ENCODE measurements at regions not wholly inside any gene's neighbourhood (a gene's known extent, or its start where the extent isn't known, plus 50 kb on each side); places are given as distances from the start of the nearest gene placed in this dataset.
A peak's percentile ranks its signal among the peaks of the same experiment; 100 is the strongest.

DNA sequence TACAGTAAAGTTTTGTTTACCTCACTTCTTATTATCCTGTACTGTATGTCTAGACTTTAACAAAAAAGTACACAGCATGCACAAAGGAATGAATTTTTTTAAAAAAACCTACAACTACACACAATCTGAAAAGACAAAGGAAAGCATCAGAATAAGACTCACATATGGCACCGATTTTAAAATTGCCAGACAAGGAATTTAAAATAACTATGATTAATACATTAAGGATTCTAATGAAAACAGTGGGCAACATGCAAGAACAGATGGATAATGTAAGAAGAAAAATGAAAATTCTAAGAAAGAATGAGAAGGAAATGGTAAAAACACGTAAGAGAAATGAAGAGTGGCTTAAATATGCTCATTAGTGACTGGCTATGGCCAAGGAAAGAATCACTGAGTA is 638.2 kb downstream of the FBXO15 start:
- no peak for DNase-seq

DNA sequence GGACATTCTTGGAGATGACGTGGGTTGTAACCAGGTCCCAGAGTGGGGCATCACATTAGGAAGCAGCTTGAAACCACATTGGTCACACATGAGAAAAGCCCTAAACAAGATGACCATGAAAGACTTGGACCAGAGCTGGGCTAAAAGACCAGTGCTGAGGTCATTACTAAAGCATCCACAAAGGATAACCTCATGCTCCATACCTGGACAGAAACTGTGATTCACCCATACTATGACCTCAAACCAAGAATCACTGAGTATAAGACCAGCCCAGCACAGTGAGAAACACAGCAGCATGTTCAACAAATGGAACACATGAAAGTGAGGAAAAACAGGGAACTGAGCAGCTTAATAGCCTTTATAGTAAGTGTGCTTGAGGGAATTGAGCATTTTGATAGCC is 635.5 kb upstream of the NETO1 start:
- no peak for DNase-seq

DNA sequence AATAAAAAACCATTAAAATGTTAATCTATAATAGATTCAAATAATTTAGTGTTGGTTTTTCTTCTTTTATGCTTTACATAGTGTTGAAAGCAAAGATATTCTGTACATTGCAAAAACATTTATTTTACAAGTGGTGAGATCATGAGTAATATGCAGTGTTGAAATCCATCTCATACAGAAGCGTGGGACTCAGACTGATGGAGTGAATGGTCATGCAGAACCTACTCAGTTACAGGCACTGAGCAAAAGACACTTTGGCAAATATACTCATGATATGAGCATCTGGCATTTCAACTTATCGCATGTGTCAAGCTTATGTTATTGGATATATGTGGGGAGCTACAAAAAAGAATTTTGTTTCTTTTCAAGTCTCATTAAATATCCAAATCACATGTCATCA is 620.2 kb upstream of the NETO1 start:
- no peak for DNase-seq

DNA sequence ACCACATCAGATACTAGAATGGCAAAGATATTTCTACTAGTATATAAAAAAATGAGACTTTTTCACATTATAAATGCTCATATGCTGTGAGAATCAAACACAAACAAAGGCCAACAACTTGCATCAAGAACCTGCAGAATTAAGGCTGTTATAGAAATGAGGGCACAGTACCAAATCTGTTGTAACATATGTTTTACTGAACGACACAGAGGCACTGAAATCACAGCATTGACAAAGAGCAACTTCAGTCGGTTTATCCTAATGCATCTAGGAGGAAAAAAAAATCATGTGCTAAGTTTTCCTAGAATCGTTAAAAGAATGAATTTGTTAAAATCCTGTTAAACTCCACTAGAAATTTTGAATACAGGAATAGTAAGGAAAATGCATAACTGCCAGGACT is 617.4 kb upstream of the NETO1 start:
- DNase-seq = no peak

DNA sequence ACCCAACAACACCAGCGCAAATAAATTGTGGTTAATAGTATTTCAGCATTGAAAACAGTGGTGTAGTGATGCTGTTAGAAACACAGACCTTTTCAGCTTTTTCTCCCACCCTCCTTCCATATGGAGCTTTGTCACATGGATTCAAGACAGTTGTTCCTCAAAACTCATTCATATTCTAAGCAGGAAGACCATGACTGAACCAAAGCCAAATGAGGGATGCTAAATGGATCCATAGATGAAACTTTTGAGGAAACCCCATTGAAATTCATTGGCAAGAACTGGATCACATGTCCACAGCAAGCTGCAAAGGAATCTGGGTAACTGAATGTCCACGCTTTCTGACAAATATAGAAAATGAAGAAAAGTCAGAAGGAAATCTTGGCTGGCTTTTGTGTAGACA is 615.1 kb upstream of the NETO1 start:
- DNase-seq = no peak

DNA sequence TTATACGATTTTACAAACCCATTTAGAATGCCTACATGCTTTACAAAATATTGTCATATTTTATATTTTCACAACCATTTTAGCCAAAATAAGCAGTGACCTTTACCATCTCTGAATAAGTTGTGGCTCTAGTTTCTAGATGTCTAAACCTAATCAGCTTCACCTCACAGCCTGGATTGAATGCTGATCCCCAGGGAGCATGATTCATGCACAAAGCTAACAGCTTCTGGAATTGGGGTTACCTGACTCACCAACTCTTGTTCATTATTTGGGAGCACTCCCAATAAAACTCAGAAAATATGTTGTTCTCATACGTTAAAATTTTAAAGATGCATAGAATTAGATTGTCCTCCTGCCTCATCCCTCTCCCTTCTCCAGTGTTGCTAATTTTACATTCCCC is 611.7 kb upstream of the NETO1 start:
- DNase-seq = no peak

DNA sequence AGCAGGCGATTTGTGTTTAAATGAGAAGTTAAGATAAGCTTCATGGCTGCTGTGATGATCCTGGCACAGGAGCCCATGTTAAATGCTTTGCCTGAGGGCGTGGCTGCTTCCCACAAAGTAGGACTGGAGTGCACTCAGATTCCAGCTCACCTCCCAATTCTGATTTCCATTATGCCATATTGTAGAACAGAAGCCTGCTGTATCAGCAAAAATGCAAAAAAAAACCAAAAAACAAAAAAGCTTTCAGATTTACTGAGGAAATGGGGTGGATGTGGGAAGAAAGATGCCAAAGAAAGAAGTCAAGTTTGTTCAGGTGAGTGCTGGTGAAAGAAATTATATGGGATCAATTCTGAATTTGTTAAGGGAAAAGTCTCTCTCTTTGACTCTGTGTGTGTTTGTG is 610.4 kb upstream of the NETO1 start:
- no peak for DNase-seq

DNA sequence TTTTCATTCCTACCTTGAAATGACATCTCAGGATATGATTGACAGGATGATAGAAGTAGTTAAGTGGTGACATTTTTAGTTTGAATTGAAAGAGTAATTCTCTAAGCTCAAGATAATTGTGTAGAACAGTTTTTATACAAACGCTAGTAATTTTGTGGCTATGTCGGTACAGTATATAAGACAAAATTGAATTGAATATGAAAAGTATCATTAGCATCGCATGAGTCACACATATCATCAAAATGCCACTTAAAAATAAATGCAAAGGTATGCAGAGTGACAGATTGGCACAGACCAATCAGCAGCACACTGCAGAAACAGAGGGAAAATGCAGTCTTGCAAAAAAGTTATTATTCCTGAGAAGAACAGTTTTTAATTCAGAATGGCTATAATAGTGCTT is 608.2 kb upstream of the NETO1 start:
- DNase-seq = no peak

DNA sequence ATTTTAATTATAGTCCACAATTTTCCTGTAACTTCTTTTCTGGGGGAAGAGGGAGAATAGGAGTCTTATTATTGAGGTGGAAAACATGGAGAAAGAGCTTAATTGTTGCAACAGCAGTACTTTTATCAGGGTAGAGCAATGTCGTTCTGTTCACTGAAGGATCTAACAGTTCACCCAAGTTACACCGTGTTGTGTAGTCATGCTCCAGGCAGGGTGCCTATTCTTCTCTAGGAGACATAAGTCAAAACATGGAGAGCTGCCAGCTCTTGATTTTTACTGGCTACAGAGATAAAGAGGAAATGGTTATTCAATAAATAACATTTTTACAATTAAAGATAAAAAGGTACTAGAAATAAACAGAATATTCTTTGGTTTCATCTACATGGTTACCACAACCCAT is 594.3 kb upstream of the NETO1 start:
- peak; percentile 26 for DNase-seq

DNA sequence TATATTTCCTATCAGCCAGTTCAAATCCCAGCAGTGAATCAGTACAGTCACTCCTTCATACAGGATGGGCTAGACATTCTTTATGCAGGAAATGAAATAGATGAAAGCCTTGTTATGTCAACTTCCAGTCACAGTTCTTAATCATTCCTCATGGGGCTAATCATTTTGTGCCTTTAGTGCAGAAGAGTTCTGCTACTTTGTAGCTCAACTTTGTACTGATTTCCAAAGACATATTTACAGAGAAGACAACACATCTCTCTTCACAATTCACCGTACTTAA is 593.9 kb upstream of the NETO1 start:
- DNase-seq = no peak

DNA sequence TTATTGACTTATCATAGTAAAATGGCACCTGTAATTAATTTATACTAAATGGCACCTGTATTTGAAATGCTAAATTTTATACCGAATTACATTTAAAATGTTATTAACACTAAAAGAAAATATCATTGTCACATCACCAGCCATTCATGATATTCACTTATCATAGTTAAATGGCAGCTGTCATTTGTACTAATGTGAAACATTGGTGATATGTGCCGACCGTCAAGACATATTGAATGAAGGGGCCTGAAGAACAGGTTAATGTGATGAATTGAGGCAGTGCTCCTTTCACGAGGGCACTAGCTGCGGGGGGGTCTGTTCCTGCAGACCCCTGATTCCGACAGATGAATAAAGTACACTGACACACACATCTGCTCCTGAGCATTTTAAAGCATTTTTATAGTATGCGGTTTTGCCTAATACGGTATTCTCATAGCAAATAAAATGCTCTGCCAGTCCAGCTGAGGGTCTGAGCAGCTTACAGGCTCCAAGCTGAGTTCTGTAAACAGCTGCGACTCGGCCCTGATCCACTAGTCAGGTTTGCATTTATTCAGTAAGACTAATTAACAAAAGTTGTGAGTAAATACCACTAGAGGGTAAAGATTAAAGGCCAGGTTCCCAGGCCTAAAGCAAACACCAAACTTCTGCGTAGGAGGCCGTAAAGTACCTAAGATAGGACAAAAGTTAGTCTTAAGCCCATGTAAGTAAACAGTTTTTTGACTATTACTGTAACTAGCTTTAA is 593.4 kb upstream of the NETO1 start:
- DNase-seq = no peak

DNA sequence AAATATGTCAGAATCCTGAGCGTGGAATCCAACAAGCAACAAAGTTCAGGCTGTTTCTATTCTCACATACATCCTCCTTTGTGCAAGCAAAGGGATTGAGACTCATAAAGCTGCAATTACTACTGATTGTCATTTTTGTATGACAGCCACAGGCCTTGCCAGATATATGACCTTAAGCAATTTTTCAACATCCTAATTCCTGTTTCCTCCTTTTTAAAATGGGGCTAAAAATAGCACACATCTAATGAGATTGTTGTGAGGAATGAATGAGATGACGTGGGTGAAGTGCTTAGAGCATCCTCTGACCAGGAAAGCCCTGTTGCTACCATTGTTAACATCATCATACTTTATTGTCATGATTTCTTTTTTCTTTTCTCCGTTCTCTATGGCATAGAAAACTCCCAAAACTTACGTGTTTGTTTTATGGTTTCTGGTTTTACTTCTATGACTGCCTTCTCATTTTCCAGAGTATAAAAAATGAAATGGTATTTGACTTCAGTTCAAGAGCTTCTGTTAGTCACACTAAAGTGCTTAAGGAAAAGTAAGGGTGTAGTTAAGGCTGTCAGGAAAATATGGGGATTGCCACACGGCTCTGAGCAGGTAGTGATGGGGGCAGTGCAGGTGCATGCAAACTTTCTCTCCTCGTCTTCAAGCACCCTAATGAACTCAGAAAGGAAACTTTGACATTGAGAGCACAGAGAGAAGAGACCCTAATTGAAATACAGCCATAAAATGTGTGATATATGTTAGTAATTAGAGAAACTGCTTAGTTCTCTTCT is 590.6 kb upstream of the NETO1 start:
- DNase-seq = no peak

DNA sequence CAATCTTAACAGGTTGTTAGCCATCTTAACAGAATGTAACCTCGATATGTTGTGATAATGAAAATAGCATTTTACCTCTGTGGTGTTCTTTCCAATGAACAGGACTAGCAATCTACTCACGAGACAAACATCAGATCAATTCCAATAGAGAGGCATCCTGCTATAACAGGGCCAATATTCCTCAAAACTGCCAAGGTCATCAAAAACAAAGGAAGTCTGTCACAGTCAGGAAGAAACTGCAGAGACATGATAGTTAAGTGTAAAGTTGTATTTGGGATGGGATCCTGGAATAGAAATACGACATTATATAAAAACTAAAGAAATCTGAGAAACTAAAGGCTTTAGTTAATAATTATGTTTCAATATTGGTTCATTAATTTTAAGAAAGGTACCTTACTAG is 588.9 kb upstream of the NETO1 start:
- DNase-seq = no peak

DNA sequence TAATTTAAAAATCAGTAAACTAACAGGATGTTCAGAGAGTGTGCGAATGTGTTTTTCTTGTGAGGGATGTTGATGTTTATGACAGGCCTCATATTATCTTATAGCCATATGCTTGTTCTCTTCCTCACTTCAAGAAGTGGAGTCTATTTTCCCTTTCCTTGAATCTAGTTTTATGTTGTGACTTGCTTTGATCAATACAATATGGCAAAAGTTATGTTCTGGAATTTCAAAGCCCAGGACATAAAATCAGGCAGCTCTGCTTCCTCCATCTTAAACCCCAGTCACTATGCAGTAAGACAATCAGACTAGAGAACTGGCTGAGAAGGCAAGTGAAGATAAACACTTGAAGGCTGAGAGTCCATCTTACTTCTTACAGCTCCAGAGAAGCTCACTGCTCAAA is 585.1 kb upstream of the NETO1 start:
- no peak for DNase-seq

DNA sequence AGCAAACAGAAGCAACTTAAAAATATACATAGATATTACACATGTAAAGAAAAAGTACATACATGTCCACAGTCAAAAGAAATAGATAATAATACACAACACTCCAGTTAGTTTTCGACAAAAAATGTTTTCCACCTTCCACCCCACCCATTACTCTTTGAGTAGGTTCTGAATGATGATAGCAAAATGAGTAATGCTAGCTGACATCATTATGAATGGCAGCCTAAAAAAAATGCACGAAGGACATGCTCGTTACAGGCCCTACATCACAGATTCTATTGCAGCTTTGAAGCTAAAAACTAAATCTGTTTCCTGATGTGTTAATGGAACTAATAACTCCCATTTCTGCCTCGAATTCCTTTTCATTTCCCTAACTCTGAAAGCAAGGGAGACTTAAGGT is 578.7 kb upstream of the NETO1 start:
- DNase-seq = no peak

DNA sequence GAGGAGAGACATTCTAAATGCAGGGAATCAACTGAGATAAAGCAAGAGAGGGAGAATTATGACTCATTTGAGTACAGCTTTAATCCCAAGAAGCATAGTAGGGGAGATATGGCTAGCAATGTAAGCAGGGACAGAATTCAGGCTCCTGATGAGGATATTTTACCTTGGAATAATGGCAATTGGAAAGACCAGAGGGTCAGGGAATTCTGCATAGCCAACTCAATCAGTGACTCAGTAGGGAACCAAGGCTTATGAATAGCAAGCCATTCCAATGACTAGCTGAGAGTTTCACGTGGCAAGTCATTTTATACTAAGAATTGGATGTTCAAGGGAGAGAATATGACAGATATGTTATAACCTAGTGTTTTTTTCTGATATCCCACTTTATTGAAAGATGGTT is 563.8 kb upstream of the NETO1 start:
- no peak for DNase-seq

DNA sequence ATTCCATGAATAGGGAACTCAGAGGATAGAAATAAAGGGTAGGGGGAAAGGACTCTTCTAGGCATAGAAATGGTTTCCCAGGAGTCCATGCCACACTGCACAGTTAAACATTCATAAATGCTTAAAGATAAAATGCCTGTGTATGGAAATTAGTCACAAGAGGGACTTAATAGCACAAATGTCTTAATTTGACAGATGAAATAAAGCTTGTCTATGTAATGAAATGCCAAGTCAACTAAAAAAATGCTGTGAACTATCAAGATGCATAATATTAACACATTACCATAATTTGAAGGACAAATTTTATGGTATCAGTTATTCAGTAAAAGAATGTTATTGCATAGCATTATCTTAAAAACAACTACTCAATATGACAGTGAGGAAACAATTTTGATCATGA is 553.2 kb upstream of the NETO1 start:
- DNase-seq = no peak

DNA sequence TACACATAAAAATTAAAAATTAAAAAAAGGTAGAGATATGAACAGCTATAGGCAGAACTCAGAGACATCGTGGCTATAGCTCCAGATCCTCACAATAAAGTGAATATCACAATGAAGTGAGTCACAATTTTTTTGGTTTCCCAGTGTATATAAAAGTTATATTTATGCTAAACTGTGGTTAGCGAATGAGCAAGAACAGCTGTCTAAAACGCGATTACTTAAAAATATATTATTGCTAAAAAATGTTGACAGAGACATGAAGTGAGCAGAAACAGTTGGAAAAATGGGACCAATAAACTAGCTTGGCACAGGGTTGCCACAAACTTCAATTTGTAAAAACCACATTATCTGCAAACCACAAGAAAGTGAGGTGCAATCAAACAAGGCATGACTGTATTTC is 551.7 kb upstream of the NETO1 start:
- DNase-seq = no peak

DNA sequence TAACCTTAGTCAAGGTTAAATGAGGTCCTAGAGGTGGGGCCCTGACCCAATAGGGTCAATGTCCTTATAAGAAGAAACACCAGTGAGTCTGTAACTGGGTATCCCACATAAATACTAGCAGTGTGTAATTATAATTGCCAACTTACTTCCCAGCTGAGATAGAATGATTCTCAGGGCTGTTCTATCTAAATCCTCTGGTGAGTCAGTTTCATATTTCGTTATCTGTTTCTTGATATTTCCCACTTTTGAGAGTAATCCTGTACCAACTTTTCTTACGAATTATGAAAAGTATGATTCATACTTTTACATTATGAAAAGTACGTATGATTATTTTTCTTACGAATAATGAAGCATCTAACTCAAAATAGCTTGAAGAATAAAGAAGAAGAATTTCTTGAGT is 546.8 kb upstream of the NETO1 start:
- DNase-seq = no peak

DNA sequence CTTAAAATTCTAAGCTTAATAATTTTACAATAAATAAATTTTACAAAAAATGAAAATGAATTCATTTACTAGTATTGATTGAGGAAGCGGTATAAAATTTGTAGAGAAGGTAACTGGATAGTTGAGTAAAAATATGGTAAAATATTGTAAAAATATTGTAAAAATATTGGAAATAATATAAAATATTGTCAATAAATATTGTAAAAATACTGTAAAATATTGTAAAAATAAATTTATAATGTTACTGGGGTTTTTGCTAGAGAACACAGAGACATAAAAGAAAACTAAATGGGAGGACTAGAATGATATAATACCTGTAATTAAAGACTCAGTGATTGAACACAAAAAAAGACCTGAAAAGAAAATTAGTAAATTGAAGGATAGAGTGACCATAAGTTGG is 546.3 kb upstream of the NETO1 start:
- DNase-seq = no peak

DNA sequence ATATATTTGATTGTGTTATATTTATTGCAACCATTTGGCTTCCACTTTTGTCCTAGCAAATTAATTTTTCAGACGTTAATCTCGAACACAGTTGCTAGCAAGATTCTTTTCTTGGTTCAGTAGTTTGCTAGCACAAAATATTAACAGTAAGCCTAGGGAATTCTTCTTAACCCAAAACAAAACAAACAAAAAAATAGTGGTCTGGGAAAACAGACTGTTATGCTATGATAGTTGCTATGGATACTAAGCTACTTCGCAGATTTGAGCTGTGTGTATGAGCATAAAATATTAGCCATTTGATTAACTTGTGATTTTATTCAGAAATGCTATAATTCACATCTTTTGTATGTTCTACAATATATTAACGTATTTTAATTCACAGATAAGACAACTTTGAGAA is 541.5 kb upstream of the NETO1 start:
- no peak for DNase-seq

DNA sequence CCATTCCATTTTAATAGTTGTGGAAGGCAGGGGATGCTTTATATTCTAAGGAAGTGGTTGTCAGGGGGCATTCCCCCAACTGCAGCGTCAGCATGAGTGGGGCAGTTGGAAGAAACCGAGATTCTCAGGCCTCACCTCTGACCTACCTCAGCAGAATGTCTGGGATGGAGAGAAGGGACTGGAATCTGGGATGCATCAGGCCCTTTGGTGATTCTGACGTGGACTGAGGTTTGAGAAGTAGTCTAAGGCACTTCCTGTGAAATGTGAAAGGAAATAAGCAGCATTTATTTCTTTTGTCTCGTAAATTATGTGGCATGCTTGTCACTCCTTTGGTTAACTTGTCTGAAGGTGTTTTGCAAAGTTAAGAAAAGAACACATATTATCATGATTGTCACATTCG is 540.7 kb upstream of the NETO1 start:
- no peak for DNase-seq

DNA sequence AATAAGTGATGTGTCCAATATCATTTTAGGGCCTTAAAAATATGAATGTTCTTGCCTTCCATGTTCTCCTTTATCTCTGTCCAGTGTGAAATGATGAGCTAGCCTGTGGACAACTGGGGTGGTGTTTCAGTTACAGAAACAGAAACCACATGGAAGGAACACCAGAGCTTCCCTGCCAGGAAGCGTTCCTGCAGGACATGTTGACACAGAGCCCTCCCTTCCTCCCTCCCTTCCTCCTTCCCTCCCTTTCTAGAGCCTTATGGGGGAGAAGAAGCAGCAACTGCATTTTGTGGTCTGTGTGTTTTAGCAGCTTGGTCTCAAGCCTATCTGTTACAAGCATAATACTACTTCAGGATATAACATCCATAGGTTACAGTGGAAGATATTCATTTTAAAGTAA is 539.7 kb upstream of the NETO1 start:
- peak; percentile 79 for DNase-seq

DNA sequence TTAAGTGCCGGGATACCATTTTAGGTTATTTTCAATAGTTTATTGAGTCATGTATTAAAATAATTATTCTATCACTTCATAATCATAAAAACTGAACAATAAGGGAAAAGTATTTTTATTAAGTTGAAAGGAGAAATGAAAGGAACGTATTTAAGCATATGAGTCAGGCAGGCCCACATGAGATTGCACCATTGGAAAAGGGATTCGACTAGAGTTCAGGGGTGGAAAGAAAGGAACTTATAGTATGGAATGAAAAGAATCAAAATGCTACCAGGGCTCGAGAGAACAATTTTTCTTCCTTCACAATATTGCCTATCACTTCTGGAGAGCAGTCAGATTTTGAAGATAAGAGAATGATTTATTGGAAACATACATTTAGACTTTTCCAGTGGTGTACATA is 516.5 kb upstream of the NETO1 start:
- no peak for DNase-seq

DNA sequence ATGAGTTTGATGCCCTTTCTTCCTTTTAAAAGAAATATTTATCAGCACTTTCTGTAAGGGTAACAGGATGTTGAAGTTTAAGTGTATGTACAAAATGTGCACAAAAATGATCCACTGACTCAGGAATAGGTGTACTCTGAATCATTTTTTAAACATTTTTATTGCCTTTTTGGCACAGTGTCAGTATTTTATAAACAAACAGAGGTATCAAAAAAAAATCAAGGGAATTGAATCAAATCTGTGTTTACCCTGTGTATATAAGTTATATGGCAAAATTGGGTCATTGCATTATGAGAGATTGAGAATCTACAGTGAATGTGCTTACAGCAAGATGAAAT is 513.9 kb upstream of the NETO1 start:
- DNase-seq = no peak
